OCI-LY7 (cell line): ENCODE measurements at regions not wholly inside any gene's neighbourhood (a gene's known extent, or its start where the extent isn't known, plus 50 kb on each side); places are given as distances from the start of the nearest gene placed in this dataset.

Experiments
- BruUV-seq: library from RNA; stranded (reverse); fragments of 400-500 nt; replicated peaks from 2 replicates; lab custom pipeline; 2021; lab: Mats Ljungman, UMichigan
- CTCF ChIA-PET: fragments of 300-600 bp; sonication (Branson Sonifier 250); formaldehyde crosslinking; loops from one replicate; lab custom pipeline; 2022; ENCODE audit warnings: antibody characterized with exemption; ENCODE audit not compliant: unreplicated experiment; lab: Charles Lee
- POLR2A ChIA-PET: fragments of 300-600 bp; sonication (Branson Sonifier 250); formaldehyde crosslinking; loops from one replicate; lab custom pipeline; 2022; ENCODE audit warnings: antibody characterized with exemption; lab: Charles Lee
- DNase-seq: peaks from one replicate; pipeline ENCODE4 v3.0.0-alpha.2; 2015; ENCODE audit warnings: low spot score
- H2AFZ ChIP-seq: fragments of 200-600 bp; sonication (generic), shearing (Covaris generic); 2 replicates; pipeline ENCODE4 v1.6.1; 2014; ENCODE audit warnings: mild to moderate bottlenecking, antibody characterized with exemption, low read length, moderate library complexity
- H3K27ac ChIP-seq: fragments of 200-600 bp; sonication (generic); 2 replicates; pipeline ENCODE4 v1.5.1; 2014; ENCODE audit warnings: mixed run types, low read depth, mild to moderate bottlenecking, moderate library complexity, low read length, inconsistent platforms; ENCODE audit not compliant: poor library complexity, severe bottlenecking
- H3K36me3 ChIP-seq: fragments of 200-600 bp; sonication (generic); 2 replicates; pipeline ENCODE4 v1.6.1; 2014; ENCODE audit warnings: mild to moderate bottlenecking, antibody characterized with exemption, low read length, moderate library complexity, mixed read lengths; ENCODE audit not compliant: insufficient read depth
- H3K4me1 ChIP-seq: fragments of 200-600 bp; sonication (generic); 2 replicates; pipeline ENCODE4 v1.5.1; 2014; ENCODE audit warnings: mild to moderate bottlenecking, low read length; ENCODE audit not compliant: insufficient read depth, poor library complexity, severe bottlenecking
- H3K4me2 ChIP-seq: fragments of 200-600 bp; sonication (generic); 2 replicates; pipeline ENCODE4 v1.6.1; 2014; ENCODE audit warnings: mild to moderate bottlenecking, low read length
- H3K4me3 ChIP-seq: fragments of 200-600 bp; sonication (generic); 2 replicates; pipeline ENCODE4 v1.5.1; 2014; ENCODE audit warnings: mild to moderate bottlenecking, low read depth, low read length; ENCODE audit not compliant: poor library complexity, severe bottlenecking
- H3K79me2 ChIP-seq: fragments of 200-600 bp; sonication (generic); 2 replicates; pipeline ENCODE4 v1.6.1; 2016; ENCODE audit warnings: low read depth, mild to moderate bottlenecking, low read length, moderate library complexity, mixed read lengths; ENCODE audit not compliant: insufficient read depth
- H3K9me2 ChIP-seq: fragments of 200-600 bp; sonication (generic); 2 replicates; pipeline ENCODE4 v1.6.1; 2016; ENCODE audit warnings: mild to moderate bottlenecking, low read length, mixed read lengths; ENCODE audit not compliant: insufficient read depth
- H3K9me3 ChIP-seq: fragments of 200-600 bp; sonication (generic); 2 replicates; pipeline ENCODE4 v1.6.1; 2014; ENCODE audit warnings: mild to moderate bottlenecking, mixed run types, low read length, mixed read lengths
- H4K20me1 ChIP-seq: fragments of 200-600 bp; sonication (generic); 2 replicates; pipeline ENCODE4 v1.6.1; 2014; ENCODE audit warnings: mild to moderate bottlenecking, antibody characterized with exemption, low read length, moderate library complexity, mixed read lengths; ENCODE audit not compliant: insufficient read depth
- EZH2phosphoT487 ChIP-seq: fragments of 200-600 bp; sonication (generic); IDR thresholded peaks from 2 replicates; pipeline ENCODE4 v1.6.1; 2018; ENCODE audit warnings: low read depth, borderline replicate concordance, mild to moderate bottlenecking, mixed run types, antibody characterized with exemption, low read length, moderate library complexity, mixed read lengths
- intact Hi-C: fragments of 100-400 bp; cut with micrococcal nuclease; formaldehyde crosslinking; loops from one replicate; pipeline ENCODE4 v1.10.0; 2022; ENCODE audit not compliant: unreplicated experiment
- TF ChIP-seq, protein P1 (sequence below): fragments of 200-600 bp; sonication (generic); conservative IDR thresholded peaks from 2 replicates; pipeline ENCODE4 v1.5.1; 2014; ENCODE audit warnings: mild to moderate bottlenecking, antibody characterized with exemption, low read length, moderate library complexity, mixed read lengths

- Histone ChIP-seq H3K9me3 (no peaks in the 10 kb centered on the region), H2AFZ (no peak overlapping the region), H4K20me1 (no peaks in the 10 kb centered on the region), H3K79me2 (no peaks in the 10 kb centered on the region), H3K36me3 (no peaks in the 10 kb centered on the region), H3K27ac (no peak overlapping the region), H3K4me2 (no peak overlapping the region), H3K4me1 (no peaks in the 10 kb centered on the region), H3K4me3 (no peak overlapping the region), H3K9me2 (no peaks in the 10 kb centered on the region)
- intact Hi-C loops, result no loop called here
- TF ChIP-seq, protein P1, sequence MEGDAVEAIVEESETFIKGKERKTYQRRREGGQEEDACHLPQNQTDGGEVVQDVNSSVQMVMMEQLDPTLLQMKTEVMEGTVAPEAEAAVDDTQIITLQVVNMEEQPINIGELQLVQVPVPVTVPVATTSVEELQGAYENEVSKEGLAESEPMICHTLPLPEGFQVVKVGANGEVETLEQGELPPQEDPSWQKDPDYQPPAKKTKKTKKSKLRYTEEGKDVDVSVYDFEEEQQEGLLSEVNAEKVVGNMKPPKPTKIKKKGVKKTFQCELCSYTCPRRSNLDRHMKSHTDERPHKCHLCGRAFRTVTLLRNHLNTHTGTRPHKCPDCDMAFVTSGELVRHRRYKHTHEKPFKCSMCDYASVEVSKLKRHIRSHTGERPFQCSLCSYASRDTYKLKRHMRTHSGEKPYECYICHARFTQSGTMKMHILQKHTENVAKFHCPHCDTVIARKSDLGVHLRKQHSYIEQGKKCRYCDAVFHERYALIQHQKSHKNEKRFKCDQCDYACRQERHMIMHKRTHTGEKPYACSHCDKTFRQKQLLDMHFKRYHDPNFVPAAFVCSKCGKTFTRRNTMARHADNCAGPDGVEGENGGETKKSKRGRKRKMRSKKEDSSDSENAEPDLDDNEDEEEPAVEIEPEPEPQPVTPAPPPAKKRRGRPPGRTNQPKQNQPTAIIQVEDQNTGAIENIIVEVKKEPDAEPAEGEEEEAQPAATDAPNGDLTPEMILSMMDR, result no peak
- TF ChIP-seq EZH2phosphoT487, result no peak
- ChIA-PET CTCF (no interaction called here), POLR2A (no interaction called here)
- DNase-seq, result no peak
- no TSS peak for BruUV-seq
These were observed 103.5 kb downstream of the SCP2D1 start for GRCh38 chr20:18916886-18917750.

DNA sequence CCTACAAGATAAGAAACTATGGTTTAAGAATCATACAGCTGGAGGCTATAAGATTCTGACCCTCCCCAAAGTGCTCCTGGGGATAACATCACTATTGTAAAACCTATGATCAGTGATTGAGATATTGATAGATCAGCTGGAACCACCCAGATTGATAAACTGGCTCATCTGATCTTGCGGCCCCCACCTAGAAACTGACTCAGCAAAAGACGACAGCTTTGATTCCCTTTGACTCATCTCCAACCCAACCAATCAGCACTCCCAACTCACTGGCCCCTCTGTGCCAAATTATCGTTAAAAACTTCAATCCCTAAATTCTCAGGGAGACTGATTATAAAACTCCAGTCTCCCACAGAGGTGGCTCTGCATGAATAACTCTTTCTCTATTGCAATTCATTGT lies 106.4 kb downstream of the SCP2D1 start:
- no peaks in the 10 kb centered on the region for H3K9me2 ChIP-seq
- intact Hi-C loops, result no loop called here
- H3K4me3 ChIP-seq, result no peak overlapping the region
- H4K20me1 ChIP-seq, result no peaks in the 10 kb centered on the region
- H3K9me3 ChIP-seq, result no peaks in the 10 kb centered on the region
- POLR2A ChIA-PET, result no interaction called here
- CTCF ChIA-PET, result no interaction called here
- no peak overlapping the region for H3K4me2 ChIP-seq
- no TSS peak for BruUV-seq
- H3K36me3 ChIP-seq, result no peaks in the 10 kb centered on the region
- DNase-seq, result no peak
- H3K27ac ChIP-seq, result no peak overlapping the region
- TF ChIP-seq EZH2phosphoT487, result no peak
- TF ChIP-seq, protein P1, result no peak
- H2AFZ ChIP-seq, result no peak overlapping the region
- no peaks in the 10 kb centered on the region for H3K4me1 ChIP-seq
- H3K79me2 ChIP-seq, result no peaks in the 10 kb centered on the region

DNA sequence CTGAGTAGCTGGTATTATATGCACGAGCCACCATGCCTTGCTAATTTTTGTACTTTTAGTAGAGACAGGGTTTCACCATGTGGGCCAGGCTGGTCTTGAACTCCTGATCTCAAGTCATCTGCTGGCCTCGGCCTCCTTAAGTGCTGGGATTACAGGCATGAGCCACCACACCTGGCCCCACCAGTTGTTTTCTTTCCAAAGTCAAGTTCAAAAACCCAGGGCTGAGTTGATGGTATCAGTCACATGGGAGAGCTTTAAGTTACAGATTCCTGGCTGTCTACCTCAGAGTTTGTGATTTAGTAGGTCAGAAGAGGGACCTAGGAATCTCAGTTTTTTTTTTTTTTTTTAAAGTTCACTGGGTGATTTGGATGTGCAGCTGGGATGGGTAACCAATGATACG lies 107.7 kb downstream of the SCP2D1 start:
- Histone ChIP-seq H3K79me2 (no peaks in the 10 kb centered on the region), H3K4me3 (no peak overlapping the region), H3K9me3 (no peaks in the 10 kb centered on the region), H3K4me1 (no peaks in the 10 kb centered on the region), H3K4me2 (no peak overlapping the region), H4K20me1 (no peaks in the 10 kb centered on the region), H3K36me3 (no peaks in the 10 kb centered on the region), H2AFZ (no peak overlapping the region), H3K27ac (no peak overlapping the region), H3K9me2 (no peaks in the 10 kb centered on the region)
- intact Hi-C loops, result no loop called here
- CTCF ChIA-PET, result no interaction called here
- POLR2A ChIA-PET, result interaction anchor here (0.6 to 0.7 kb wide), 3 partner anchors 100 to 1306 kb away, joined by 3 read pairs; no protein-coding TSS in a partner anchor
- no TSS peak for BruUV-seq
- TF ChIP-seq, protein P1, result no peak
- TF ChIP-seq EZH2phosphoT487, result no peak
- no peak for DNase-seq
